22Rv1 (cell line): ENCODE measurements at regions not wholly inside any gene's neighbourhood (a gene's known extent, or its start where the extent isn't known, plus 50 kb on each side); places are given as distances from the start of the nearest gene placed in this dataset.

Experiments used
- CTCF ChIP-seq: fragments of 450-650 bp; IDR thresholded peaks from 2 replicates; pipeline ENCODE4 v1.5.1; 2017; ENCODE audit warnings: mild to moderate bottlenecking
- ZFX ChIP-seq: fragments of 450-650 bp; IDR thresholded peaks from 2 replicates; pipeline ENCODE4 v1.6.1; 2017; ENCODE audit warnings: antibody characterized with exemption, borderline replicate concordance

- TF ChIP-seq CTCF (no peak), ZFX (no peak)
Measured at GRCh38 chr4:146110871-146111485, 64.5 kb upstream of the LSM6 start.
